DND-41 (cell line): ENCODE measurements at regions not wholly inside any gene's neighbourhood (a gene's known extent, or its start where the extent isn't known, plus 50 kb on each side); places are given as distances from the start of the nearest gene placed in this dataset.

ENCODE experiments used
- ATAC-seq: fragments of 200-7000 bp; cut with Tn5 transposase; 3 replicates; pipeline ENCODE4 v1.9.1; 2021; ENCODE audit warnings: low read depth; ENCODE audit not compliant: insufficient read depth
- DNase-seq: peaks from one replicate; pipeline ENCODE4 v3.0.0-alpha.2; 2020
- H2AFZ ChIP-seq: 2 replicates; pipeline ENCODE4 v1.6.0; 2012; ENCODE audit warnings: low read depth, low read length
- H3K27ac ChIP-seq: 2 replicates; pipeline ENCODE4 v1.5.1; 2012; ENCODE audit warnings: low read length, inconsistent platforms
- H3K27me3 ChIP-seq: fragments of 200-600 bp; sonication (generic); 2 replicates; pipeline ENCODE4 v1.6.0; 2012; ENCODE audit warnings: low read length, mild to moderate bottlenecking, inconsistent platforms; ENCODE audit not compliant: insufficient read depth, poor library complexity
- H3K36me3 ChIP-seq: 2 replicates; pipeline ENCODE4 v1.5.1; 2012; ENCODE audit warnings: low read length, inconsistent platforms; ENCODE audit not compliant: insufficient read depth
- H3K4me1 ChIP-seq: 2 replicates; pipeline ENCODE4 v1.5.1; 2012; ENCODE audit warnings: mild to moderate bottlenecking, low read length; ENCODE audit not compliant: insufficient read depth
- H3K4me2 ChIP-seq: 2 replicates; pipeline ENCODE4 v1.6.0; 2012; ENCODE audit warnings: mild to moderate bottlenecking, moderate library complexity, low read length, inconsistent platforms; ENCODE audit not compliant: insufficient read depth
- H3K4me3 ChIP-seq, 2 experiments: fragments of 200-600 bp in 1 of 2; shearing (Covaris generic) in 1 of 2; 2 replicates each; pipeline ENCODE4 v1.5.1; 2012 to 2016; ENCODE audit warnings: inconsistent platforms in 2 of 2, low read length in 2 of 2, mild to moderate bottlenecking in 2 of 2, low read depth in 1 of 2, moderate library complexity in 1 of 2
- H3K79me2 ChIP-seq: 2 replicates; pipeline ENCODE4 v1.6.0; 2012; ENCODE audit warnings: low read length, inconsistent platforms; ENCODE audit not compliant: insufficient read depth
- H3K9ac ChIP-seq: 2 replicates; pipeline ENCODE4 v1.6.0; 2012; ENCODE audit warnings: low read depth, mild to moderate bottlenecking, inconsistent platforms, low read length, moderate library complexity
- H3K9me3 ChIP-seq: 2 replicates; pipeline ENCODE4 v1.5.1; 2012; ENCODE audit warnings: low read length, moderate library complexity, mild to moderate bottlenecking, inconsistent platforms; ENCODE audit not compliant: insufficient read depth, severe bottlenecking
- H4K20me1 ChIP-seq: 2 replicates; pipeline ENCODE4 v1.6.0; 2012; ENCODE audit warnings: low read length; ENCODE audit not compliant: insufficient read depth
- EZH2 ChIP-seq: IDR thresholded peaks from 3 replicates; pipeline ENCODE4 v1.6.1; 2012; ENCODE audit warnings: borderline replicate concordance, low read depth, mild to moderate bottlenecking, moderate library complexity, low read length, inconsistent platforms; ENCODE audit not compliant: severe bottlenecking
- TF ChIP-seq, protein P1 (sequence below): IDR thresholded peaks from 2 replicates; pipeline ENCODE4 v1.5.1; 2012; ENCODE audit warnings: borderline replicate concordance, low read length, moderate library complexity, mild to moderate bottlenecking; ENCODE audit not compliant: poor library complexity, severe bottlenecking; ENCODE audit errors: extremely low read depth

DNA sequence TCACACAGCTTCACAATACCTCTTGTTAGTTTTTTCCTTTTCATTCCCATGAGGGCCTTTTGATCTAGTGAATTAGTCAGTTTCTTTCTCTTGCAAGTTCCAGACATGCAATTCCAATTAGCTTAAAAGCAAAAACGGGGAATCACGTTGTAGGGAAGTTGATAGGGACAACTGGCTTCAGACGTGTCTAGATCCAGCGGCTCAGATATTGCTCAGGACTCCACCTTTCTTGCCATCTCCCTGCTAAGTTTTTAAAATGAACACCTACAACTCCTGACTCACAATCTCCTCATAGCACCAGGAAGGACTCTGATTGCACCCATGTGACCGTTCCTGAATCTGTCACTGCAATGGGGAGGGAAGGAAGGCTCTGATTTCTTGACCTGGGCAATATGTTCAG is 63.8 kb upstream of the ARHGAP29 start:
- no peak for ATAC-seq
- no peak overlapping the region for H2AFZ ChIP-seq
- DNase-seq: no peak
- H3K27me3 ChIP-seq: no peaks in the 10 kb centered on the region
- H3K4me2 ChIP-seq: no peak overlapping the region
- no peaks in the 10 kb centered on the region for H3K36me3 ChIP-seq
- H3K4me1 ChIP-seq: no peaks in the 10 kb centered on the region
- no peak overlapping the region for H3K4me3 ChIP-seq
- no peaks in the 10 kb centered on the region for H3K79me2 ChIP-seq
- H3K9ac ChIP-seq: no peak overlapping the region
- no peaks in the 10 kb centered on the region for H3K9me3 ChIP-seq
- H3K27ac ChIP-seq: no peak overlapping the region
- H4K20me1 ChIP-seq: no peaks in the 10 kb centered on the region
- TF ChIP-seq, protein P1, sequence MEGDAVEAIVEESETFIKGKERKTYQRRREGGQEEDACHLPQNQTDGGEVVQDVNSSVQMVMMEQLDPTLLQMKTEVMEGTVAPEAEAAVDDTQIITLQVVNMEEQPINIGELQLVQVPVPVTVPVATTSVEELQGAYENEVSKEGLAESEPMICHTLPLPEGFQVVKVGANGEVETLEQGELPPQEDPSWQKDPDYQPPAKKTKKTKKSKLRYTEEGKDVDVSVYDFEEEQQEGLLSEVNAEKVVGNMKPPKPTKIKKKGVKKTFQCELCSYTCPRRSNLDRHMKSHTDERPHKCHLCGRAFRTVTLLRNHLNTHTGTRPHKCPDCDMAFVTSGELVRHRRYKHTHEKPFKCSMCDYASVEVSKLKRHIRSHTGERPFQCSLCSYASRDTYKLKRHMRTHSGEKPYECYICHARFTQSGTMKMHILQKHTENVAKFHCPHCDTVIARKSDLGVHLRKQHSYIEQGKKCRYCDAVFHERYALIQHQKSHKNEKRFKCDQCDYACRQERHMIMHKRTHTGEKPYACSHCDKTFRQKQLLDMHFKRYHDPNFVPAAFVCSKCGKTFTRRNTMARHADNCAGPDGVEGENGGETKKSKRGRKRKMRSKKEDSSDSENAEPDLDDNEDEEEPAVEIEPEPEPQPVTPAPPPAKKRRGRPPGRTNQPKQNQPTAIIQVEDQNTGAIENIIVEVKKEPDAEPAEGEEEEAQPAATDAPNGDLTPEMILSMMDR: no peak
- TF ChIP-seq EZH2: no peak

DNA sequence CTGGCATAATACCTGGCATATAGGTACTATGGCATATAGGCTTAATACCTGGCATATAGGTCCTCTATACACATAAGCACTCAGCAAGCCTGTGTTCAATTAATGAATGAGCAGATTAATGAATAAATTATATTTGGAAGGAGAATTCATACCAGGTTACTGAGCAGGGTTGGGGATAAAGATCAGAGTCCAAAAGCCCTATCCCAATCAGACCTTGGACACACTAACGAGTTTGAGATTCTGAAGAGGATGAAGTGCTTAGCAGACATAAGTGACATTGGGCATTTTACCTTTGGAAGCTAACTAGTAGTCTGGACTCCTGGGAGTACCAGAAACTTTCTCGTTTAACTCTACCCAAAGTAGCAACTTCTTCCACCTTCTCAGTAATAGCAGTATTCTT is 63.3 kb upstream of the ARHGAP29 start:
- no peak for TF ChIP-seq EZH2
- Histone ChIP-seq H3K9ac (no peak overlapping the region), H3K36me3 (no peaks in the 10 kb centered on the region), H3K27me3 (no peaks in the 10 kb centered on the region), H3K4me2 (no peak overlapping the region), H3K9me3 (no peaks in the 10 kb centered on the region), H2AFZ (no peak overlapping the region), H3K79me2 (no peaks in the 10 kb centered on the region), H3K4me3 (no peak overlapping the region), H4K20me1 (no peaks in the 10 kb centered on the region), H3K4me1 (no peaks in the 10 kb centered on the region), H3K27ac (no peak overlapping the region)
- ATAC-seq: no peak
- DNase-seq: no peak

DNA sequence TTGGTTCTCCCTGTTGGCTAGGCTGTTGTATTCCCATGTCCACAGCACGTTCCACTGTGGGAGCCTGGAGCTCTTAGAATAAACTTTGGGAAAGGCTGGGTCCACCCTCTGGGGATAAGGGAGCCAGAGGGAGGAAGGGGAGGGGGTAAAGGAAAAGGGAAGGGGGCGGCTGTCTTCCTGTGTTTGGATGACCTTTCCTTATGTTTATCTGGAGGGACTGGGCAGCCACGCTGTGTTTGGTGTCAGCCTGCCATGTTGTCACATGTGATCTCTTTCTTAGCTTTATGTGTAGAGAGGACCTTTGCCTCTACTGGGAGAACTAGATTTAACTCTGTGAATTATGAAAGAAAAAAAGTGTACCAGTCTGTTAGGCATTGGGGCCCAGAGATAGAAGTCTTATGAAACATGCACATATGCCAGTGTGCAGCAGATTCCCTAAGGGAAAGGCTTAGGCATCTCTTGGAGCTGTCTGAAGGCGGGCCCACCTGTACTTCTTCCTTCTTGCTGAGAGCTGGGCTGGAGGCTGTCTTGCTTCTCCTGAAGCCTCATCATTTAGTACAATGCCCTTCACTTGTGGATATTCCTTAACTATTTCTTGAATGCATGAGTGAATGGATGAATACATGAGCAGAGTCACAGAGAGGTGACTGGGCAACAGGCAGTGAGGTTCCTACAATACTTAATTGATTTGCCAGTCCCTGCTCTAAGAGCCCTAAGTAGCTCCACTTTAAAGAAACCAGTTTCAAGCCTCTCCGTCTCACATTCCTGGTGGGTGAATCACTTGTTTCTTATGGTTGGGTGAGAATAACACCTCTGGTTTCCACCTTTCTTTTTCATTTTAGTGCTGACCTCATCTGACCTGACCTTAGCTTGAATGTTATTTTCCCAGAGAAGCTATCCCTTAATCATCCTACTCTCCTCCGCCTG is 62.5 kb upstream of the ARHGAP29 start:
- TF ChIP-seq EZH2: no peak
- TF ChIP-seq, protein P1: no peak
- H3K4me3 ChIP-seq: no peak overlapping the region
- H4K20me1 ChIP-seq: no peaks in the 10 kb centered on the region
- no peak overlapping the region for H2AFZ ChIP-seq
- ATAC-seq (no peak), DNase-seq (no peak)
- H3K27ac ChIP-seq: no peak overlapping the region
- H3K36me3 ChIP-seq: no peaks in the 10 kb centered on the region
- H3K9me3 ChIP-seq: no peaks in the 10 kb centered on the region
- no peak overlapping the region for H3K4me2 ChIP-seq
- no peak overlapping the region for H3K9ac ChIP-seq
- H3K79me2 ChIP-seq: no peaks in the 10 kb centered on the region
- no peaks in the 10 kb centered on the region for H3K27me3 ChIP-seq
- H3K4me1 ChIP-seq: no peaks in the 10 kb centered on the region

DNA sequence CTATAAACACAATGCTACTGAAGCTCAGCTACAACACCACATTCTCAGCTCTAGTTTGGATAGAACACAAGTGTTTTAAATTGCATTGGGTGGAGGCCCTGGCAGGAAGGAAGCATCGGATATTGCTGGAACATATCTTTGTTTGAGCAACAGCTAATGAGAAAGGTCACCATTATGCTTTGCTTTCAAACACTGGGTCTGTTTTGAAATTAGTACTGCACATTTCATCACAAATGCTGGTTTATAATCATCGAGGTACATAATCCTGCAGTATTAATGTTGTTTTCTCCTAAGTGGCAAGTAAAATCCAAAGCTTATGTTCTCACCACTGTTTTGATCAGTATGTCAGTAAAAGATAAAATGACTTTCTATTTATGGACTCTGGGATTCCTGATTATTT is 61.5 kb upstream of the ARHGAP29 start:
- no peak for ATAC-seq
- no peak overlapping the region for H3K9ac ChIP-seq
- no peaks in the 10 kb centered on the region for H4K20me1 ChIP-seq
- TF ChIP-seq, protein P1: no peak
- TF ChIP-seq EZH2: no peak
- H2AFZ ChIP-seq: no peak overlapping the region
- H3K4me1 ChIP-seq: no peaks in the 10 kb centered on the region
- H3K4me2 ChIP-seq: no peak overlapping the region
- no peak overlapping the region for H3K27ac ChIP-seq
- no peak overlapping the region for H3K4me3 ChIP-seq
- no peak for DNase-seq
- H3K36me3 ChIP-seq: no peaks in the 10 kb centered on the region
- no peaks in the 10 kb centered on the region for H3K79me2 ChIP-seq
- no peaks in the 10 kb centered on the region for H3K9me3 ChIP-seq
- no peaks in the 10 kb centered on the region for H3K27me3 ChIP-seq
